Adrenal gland (tissue), 5 donors: ENCODE measurements at regions not wholly inside any gene's neighbourhood (a gene's known extent, or its start where the extent isn't known, plus 50 kb on each side); places are given as distances from the start of the nearest gene placed in this dataset.

Experiments
- POLR2A ChIP-seq, 2 donors: fragments of 450-650 bp; IDR thresholded peaks; one replicate each; pipeline ENCODE4 v1.6.1; 2017; ENCODE audit warnings: antibody characterized with exemption in 2 of 2, mild to moderate bottlenecking in 2 of 2, moderate library complexity in 1 of 2
- TF ChIP-seq, protein P1 (sequence below), 6 experiments: fragments of 450-650 bp in 4 of 6; fragments of 200-600 bp in 2 of 6; sonication (generic) in 1 of 6; IDR thresholded peaks; 1 replicate in 5 of 6; 2 replicates in 1 of 6; pipeline versions ENCODE4 v1.5.1 to v1.8.0; 2016 to 2021; ENCODE audit warnings: antibody characterized with exemption in 6 of 6, mild to moderate bottlenecking in 2 of 6, moderate library complexity in 1 of 6
- donor health status: DM: no; HTN: no; CAD: no.

DNA sequence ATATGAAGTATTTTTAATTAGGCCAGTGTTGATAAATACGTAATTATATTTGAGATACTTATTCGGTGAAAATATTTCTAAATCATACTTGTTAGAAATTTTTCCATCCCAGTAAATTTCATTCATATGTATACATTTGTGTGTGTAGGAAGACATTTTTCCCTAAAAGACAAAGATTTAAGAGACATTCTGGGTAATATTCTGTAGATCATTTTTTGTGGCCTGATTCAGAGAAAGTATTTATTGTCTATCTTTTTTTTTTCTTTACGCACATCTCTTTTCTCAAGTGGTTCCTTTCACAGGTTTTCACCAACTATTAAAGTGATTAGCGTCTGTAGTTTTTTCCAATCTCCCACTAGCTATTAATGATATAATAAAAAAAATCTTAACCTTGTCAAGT is 224.1 kb downstream of the MEF2C start:
- TF ChIP-seq, protein P1, sequence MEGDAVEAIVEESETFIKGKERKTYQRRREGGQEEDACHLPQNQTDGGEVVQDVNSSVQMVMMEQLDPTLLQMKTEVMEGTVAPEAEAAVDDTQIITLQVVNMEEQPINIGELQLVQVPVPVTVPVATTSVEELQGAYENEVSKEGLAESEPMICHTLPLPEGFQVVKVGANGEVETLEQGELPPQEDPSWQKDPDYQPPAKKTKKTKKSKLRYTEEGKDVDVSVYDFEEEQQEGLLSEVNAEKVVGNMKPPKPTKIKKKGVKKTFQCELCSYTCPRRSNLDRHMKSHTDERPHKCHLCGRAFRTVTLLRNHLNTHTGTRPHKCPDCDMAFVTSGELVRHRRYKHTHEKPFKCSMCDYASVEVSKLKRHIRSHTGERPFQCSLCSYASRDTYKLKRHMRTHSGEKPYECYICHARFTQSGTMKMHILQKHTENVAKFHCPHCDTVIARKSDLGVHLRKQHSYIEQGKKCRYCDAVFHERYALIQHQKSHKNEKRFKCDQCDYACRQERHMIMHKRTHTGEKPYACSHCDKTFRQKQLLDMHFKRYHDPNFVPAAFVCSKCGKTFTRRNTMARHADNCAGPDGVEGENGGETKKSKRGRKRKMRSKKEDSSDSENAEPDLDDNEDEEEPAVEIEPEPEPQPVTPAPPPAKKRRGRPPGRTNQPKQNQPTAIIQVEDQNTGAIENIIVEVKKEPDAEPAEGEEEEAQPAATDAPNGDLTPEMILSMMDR (IDR thresholded peaks at IDR 0.05), result no peak
- no peak for TF ChIP-seq POLR2A (IDR thresholded peaks at IDR 0.05)
